ENCODE measurements at regions not wholly inside any gene's neighbourhood (a gene's known extent, or its start where the extent isn't known, plus 50 kb on each side); places are given as distances from the start of the nearest gene placed in this dataset.

- DNase-seq (ENCODE audit: extremely low read depth, low read depth), result peak; percentile 82
- TF ChIP-seq CTCF (IDR thresholded peaks at IDR 0.05; ENCODE audit: low read depth, low read length, missing control alignments), result peak; percentile 83
- no peak overlapping the region for H3K4me3 ChIP-seq (replicated peaks; ENCODE audit: low read depth, low read length)
These were observed 95.7 kb upstream of the VANGL1 start for GRCh38 chr1:115545791-115546733.

- no peak overlapping the region for H3K4me3 ChIP-seq (replicated peaks; ENCODE audit: low read depth, low read length)
- DNase-seq (ENCODE audit: extremely low read depth, low read depth), result no peak
- no peak for TF ChIP-seq CTCF (IDR thresholded peaks at IDR 0.05; ENCODE audit: low read depth, low read length, missing control alignments)
These were observed 96.6 kb upstream of the VANGL1 start for GRCh38 chr1:115545096-115545720.

- no peak for TF ChIP-seq CTCF (IDR thresholded peaks at IDR 0.05; ENCODE audit: low read depth, low read length, missing control alignments)
- H3K4me3 ChIP-seq (replicated peaks; ENCODE audit: low read depth, low read length), result no peak overlapping the region
- no peak for DNase-seq (ENCODE audit: extremely low read depth, low read depth)
These were observed 97.6 kb upstream of the VANGL1 start for GRCh38 chr1:115544131-115544530.

GRCh38 chr1:115543247-115543646, 98.5 kb upstream of the VANGL1 start:
- DNase-seq (ENCODE audit: extremely low read depth, low read depth), result no peak
- TF ChIP-seq CTCF (IDR thresholded peaks at IDR 0.05; ENCODE audit: low read depth, low read length, missing control alignments), result no peak
- H3K4me3 ChIP-seq (replicated peaks; ENCODE audit: low read depth, low read length), result no peak overlapping the region

GRCh38 chr1:115539736-115540135, 102.0 kb upstream of the VANGL1 start:
- no peak for DNase-seq (ENCODE audit: extremely low read depth, low read depth)
- no peak overlapping the region for H3K4me3 ChIP-seq (replicated peaks; ENCODE audit: low read depth, low read length)
- TF ChIP-seq CTCF (IDR thresholded peaks at IDR 0.05; ENCODE audit: low read depth, low read length, missing control alignments), result no peak

GRCh38 chr1:115539061-115539460, 102.7 kb upstream of the VANGL1 start:
- no peak overlapping the region for H3K4me3 ChIP-seq (replicated peaks; ENCODE audit: low read depth, low read length)
- TF ChIP-seq CTCF (IDR thresholded peaks at IDR 0.05; ENCODE audit: low read depth, low read length, missing control alignments), result no peak
- no peak for DNase-seq (ENCODE audit: extremely low read depth, low read depth)
